Renal pelvis (tissue), 1 donor: ENCODE measurements at regions not wholly inside any gene's neighbourhood (a gene's known extent, or its start where the extent isn't known, plus 50 kb on each side); places are given as distances from the start of the nearest gene placed in this dataset.

Experiments used
- DNase-seq: peaks from one replicate; pipeline ENCODE4 v3.0.0-alpha.2; 2013

DNA sequence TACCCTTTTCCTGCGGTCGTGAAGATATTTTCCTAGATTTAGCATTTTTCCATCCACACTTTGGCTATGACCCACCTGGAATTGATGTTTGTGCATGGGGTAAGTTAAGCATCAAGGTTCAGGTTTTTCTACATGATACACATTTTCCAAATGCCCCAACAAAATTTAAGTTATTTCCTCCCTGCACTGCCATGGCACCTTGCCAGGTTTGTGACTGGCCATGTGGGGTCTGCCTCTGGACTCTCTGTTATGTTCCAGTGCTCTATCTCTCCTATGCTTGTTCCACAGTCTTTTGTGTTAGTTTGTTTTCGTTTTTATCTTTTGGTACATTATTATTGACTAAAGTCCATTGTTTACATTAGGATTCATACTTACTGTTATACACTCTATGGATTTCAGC, 934.3 kb downstream of the TBC1D22A start:
- DNase-seq = no peak

DNA sequence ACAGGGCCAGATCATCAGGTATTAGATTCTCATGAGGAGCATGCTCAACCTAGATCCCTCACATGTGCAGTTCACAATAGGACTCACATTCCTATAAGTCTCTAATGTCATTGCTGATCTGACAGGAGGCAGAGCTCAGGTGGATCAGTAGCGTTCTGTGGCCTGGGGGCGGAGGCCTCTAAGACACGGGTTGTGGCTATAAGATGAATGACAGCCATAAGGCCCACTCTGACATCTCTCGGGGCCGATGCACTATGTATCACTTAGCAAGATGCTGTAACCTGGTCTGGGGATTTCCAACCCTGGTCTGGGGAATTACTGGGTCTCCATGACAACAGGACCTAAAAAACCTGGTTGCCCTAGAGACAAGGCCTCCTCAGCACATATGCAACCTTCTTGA, 932.7 kb downstream of the TBC1D22A start:
- DNase-seq = no peak

DNA sequence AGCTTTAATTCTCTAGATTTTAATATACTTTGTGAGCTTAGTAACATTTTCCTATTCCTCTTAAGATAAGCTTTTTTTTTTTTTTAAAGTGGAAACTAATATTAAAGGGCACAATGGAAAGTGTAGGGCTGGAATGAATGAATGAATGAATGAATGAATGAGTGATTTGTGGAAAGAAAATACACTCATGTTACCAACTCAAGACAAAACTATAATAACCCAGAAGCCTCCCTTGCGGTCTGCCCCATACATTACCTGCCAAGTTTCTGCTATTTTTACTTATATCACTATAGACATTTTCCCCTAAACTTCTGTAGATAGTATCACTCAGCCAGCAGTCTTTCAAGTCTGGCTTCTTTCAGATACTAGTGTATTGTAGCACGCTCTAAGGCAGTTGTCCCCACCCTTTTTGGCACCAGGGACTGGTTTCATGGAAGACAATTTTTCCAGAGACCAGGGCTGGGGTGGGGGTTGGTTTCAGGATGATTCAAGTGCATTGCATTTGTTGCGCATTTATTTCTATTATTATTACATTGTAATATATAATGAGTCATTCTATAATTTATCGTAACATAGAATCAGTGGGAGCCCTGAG, 932.2 kb downstream of the TBC1D22A start:
- no peak for DNase-seq

DNA sequence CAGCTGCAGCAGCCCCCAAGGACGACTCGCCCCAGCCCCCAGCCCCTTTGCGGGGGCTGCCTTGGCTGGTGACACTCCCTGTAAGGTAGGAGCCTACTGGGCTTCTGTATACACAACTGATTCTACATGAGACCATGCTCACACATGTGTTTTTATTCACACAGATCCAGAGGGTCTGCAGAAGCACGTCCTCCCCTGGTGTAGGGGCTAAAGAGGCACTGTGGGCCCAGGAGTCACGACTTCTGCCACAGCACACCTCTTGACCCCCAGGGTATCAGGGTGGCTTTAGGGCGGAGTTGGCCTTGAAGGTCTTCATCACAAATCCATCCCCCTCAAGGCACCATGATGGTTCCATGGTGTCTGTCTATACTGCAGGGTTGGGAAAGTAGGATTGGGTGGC, 931.2 kb downstream of the TBC1D22A start:
- no peak for DNase-seq

DNA sequence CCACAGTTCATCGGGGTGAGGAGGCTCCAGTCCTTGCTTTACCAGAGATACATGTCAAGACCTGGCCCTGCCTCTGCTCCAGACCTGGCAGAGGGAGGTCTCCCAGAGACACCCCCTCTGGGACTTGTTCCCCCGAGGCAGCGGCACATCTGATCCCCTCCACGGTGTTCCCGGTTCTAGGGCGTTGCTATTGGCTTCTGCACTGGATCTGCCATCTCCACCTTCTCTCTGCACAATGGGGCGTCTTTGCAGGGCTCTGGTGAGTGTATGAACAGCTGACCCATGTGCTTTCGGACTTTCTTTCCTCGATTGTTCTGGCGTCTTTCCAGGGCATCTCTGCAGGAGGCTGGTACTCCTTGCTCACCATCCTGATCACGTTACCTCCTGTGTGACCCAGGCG, 930.4 kb downstream of the TBC1D22A start:
- no peak for DNase-seq

DNA sequence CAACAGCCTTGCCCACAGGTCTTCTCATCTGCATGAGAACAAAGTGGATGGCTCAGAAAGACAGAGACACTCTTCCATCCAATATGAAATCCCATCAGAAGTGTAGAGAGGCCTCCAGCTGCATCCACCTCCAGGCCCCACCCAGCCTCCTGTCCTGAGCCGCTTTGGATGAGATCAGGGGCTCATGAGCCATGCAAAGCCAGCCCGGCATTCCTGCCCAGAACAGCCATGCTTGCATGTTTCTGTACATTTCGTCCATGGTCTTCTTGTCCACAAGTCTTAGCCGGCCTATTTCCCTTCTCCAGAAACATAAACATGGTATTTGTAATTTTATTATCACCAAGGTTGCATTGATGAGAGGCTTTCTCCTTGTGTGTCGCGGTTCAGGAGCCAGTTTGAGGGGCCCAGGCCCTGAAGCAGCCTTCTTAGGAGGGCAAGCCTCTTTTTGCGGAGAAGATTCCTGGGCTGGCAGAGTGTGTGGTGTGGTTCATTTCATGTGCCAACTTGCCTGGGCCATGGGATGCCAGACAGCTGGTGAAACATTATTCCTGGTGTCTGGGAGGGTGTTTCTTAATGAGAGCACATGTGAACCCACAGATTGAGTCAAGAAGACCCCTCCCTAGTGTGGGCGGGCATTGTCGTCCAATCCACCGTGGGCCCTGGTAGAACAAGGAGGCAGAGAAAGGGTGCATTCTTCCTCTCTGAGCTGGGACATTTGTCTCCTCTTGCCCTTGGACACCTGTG, 928.9 kb downstream of the TBC1D22A start:
- DNase-seq = no peak

DNA sequence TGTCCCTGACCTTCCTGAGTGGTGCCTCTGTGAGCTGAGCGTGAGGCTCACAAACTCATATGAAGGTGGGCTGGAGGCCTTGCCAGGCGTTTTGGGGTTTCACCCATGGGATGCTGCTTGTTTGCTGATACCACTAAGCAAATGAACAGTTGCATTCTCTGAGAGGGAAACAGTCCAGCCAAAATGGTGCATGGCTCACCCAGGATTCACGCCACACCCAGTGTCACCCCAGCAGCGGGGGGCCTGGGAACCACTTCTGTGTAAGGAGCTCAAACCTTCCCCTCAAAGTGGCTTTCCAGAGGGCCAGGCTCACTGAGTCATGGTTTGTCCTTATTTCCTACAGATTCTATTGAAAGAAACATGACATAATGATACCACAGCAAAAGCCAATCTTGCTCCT, 928.1 kb downstream of the TBC1D22A start:
- DNase-seq = no peak

DNA sequence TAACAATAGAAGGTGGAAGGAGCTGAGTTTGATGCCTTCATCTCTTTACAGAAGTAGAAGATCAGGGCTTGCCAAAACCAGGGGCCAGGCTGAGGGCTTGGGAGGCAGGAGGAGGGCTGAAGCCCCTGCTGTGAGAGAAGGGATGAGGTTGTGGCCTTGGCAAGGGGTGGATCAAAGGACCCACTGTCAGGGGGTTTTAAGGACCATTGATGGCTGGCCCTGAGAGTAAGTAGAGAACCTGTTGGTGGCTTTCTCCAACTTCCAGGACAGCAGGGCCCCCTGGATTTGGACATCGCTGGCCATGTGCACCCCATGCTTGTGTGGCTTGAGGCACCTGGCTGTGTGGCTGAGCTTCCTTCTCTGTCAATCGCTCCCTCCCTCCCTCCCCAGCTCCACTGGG, 927.7 kb downstream of the TBC1D22A start:
- DNase-seq = no peak

DNA sequence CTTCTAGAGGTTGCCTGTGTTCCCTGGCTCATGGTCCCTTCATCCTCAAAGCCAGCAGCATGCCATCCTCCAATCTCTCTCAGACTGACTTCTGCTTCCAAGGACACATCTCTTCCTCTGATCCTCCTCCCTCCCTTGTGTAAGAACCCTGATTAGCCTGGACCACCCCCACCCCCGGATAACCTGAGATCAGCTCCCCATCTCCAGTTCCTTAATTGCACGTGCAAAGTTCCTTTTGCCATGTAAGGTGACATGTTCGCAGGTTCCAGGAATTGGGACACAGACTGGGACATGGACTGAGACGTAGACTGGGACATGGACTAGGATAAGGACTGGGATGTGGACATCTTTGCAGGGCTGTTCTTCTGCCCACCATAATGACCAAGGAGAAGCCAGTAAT, 925.3 kb downstream of the TBC1D22A start:
- DNase-seq = no peak

DNA sequence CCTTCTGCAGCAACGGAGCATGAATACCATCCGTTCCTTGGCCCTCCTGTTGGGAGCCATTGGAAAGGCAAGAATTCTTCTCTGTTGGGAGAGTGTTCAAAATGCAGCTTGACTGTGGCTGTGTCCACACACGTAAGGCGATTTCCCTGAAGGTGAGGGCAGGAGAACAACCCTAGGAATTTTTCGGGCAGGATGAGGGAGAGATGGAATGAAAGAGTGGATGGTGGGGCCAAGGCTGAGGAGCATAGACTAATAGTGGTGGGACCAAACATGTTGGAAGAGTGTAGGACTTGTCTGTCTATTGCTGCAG, 924.9 kb downstream of the TBC1D22A start:
- DNase-seq = no peak

DNA sequence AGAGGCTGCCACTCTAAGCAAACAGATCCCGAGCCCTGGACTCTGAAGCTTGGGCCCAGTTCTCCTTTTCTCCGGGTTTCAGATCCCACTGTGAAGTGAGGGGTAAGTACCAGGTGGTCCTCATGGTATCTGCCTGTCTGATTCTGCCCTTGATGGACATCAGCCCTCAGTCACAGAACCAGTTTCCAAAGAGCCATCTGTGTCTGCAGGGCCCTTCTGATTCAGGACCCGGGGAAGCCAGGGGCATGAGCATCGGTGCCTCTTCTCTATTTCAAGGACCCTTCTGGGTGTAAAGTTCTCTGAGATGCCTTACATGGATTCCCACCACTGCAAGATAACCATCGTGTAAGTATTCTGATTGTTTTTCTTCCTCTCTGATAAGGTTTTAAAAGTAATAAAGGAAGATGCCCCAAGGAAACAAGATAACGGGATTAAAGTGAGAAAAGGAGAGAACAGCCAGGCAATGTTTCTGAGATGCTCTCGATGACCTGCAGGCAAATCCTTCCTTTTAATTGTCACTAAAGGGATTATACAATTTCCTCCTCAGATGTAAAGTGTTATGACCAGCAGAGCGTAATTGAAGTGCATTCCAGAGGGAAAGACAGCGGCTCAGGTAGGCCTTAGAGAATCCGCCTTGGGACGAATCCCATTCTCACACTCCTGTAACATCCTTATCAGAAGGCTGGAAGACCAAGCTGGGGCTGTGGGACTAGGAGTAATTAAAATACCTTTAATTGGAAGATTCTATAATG, 924.3 kb downstream of the TBC1D22A start:
- no peak for DNase-seq

DNA sequence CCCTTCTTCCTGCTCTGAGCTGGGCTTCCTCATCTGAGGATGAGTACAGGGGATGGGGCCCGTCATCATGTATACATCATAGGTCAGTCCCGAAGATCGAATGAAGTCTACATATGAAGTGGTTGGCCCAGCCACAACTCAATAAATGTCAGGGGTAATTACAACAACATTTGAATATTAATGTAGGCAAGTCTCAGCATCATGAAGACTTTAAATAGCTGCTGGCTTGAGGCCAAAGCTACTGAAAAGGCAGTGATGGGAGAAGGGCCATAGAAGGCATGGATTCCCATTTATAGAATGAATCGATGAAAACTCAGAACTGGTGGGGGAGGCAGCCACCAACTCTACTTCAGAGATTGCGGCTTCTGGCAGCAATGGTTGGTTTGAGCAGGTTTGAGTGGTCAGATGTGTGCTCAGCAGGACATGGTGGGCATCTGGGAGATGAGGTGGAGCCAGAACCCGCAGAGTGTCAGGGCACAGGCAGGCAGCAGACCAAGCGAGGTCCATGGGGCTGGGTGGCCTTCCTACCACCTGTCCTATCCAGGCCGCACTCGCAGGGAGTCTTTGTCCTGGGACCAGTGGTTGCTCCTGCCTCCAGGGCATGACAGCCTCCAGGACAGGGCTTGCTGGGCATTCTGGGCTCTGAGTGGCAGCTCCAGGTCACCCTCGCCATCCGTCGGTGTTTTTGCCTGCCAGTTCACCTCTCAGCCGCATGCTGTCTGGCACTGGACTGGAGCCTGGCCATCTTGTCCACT, 919.1 kb downstream of the TBC1D22A start:
- no peak for DNase-seq

DNA sequence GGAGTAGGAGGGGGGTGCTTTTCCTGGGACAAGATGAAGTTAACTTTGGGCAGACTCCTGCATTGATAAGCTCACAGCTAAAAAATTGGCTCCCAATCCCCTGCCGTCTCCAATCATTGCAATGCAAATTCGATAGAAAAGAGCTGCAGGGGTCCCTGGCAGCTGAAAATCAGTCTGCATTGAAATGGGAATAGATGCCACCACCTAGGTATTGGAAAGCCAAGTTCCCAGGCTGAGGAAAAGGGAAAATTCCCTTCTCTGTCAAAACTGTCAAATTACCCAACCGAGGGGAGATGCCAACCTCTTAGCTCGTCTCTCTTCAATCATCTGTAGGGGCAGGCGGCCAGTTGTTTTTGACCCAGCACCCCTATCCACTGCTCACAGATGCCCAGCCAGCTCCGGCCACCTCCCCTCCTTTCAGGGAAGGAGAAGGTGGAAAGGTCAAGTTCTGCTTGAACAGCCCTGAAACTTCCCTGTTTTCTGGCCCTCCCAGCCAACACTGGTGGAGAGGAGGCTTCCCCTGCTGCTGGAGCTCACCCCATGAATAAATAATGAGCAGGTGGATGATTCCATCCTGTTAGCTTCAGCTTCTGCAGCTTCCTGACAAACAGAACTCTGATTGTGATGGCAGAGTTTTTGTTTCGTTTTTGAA, 916.3 kb downstream of the TBC1D22A start:
- no peak for DNase-seq

DNA sequence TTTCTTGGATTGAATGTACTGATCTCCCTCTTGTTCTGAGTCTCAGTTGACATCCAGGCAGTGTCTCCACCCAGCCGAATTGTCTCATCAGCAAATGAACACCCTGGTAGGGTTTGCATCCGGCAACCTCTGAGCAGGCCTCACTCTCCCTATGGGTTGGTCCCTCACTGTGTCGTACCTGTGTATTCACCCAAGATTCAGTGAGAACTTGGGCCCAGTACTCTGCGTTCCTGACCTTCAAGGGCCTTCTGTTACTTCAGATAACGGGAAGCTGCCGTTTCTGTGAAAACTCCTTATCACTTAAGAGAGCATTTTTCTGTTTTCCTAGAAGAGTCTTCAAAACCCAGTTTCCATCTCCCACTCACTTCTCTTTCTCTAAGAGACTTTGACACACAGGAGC, 915.6 kb downstream of the TBC1D22A start:
- no peak for DNase-seq

DNA sequence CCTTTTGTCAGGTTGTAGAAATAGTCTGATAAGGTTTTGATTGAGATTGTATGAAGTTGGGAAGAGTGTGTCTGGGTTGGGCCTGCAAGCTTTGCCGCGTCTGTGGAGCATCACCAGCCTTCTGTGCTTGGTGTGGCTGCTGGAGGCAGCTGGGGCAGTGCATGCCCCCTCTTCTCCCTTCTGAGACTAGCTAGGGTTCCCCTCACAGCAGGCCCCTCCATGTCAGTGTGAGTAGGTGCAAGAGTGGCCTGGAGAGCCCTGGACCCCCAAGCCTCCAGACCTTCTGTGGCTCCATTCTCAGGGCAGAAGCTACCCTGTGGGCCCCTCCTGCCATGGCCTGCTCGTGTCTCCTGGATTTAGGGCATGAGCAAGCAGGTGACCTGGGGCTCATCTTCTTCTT, 914.2 kb downstream of the TBC1D22A start:
- DNase-seq = no peak

DNA sequence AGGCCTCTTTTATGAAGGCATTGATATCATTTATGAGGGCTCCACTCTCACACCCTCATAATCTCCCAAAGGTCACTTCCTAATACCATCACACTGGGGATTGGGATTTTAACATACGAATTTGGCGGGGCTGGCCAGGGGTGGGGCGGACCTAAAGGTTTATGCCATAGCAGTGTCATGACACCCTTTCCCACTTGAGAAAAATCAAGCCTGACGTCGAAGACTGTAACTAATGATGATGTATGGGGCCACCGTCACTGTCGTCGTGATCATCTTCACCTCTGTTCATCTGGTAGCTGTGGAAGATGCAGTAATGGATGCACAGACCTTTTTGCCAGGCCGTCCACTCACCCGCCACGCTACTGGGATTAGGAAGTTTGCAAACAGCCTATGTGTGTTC, 912.1 kb downstream of the TBC1D22A start:
- DNase-seq = no peak

DNA sequence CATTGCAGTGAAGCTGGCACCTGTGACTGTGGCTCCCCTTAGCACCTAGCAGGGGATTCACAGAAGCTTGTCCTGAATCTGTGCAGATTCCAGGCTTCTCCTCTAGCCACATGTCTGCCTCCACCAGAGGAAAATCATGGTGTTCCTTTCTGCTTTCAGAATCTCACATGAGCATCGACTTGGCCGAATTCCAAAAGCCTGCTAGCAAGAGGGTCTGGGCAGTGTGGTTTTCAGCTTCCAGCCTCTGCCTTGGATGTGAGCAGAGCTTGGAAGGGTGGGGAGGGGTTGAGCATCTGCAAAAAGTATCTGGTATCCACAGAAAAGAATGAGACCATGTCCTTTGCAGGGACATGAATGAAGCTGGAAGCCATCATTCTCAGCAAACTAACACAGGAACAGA, 911.1 kb downstream of the TBC1D22A start:
- DNase-seq = peak; percentile 5

DNA sequence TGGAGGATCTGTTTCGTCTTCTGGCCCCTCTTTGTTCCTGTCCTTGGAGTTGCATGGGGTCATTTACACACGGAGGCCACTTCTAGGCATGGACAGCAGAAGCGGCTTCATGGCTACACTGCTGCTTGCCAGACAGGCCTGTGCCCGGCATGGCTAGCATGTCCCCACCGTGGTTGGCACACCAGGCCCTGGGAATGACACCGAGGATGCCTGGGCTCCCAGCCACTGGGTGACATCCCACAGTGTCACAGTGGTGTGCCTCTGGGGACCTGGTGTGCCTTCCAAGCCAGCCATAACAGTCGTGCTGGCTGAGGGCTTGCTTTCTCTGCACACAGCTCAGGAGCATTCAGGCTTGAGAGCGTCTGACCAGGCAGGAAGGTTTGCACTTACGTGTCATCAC, 910.1 kb downstream of the TBC1D22A start:
- no peak for DNase-seq

DNA sequence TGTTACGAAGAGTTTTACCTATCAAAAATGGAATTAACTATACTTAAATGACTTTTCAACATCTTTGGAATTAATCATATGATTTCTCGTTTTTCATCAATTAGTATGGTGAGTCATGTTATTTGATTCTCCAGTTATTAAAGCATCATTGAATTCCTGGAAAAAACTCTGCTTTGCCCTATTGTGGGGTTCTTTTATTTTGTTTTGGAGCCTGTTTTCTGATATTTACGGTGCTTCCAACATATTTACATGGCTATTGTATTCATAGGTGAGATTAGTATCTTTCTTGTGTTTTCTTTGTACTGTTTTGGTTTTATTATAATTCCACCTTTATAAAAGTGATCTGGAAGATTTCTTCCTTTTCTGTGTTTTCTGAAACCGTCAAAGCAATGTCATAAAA, 902.7 kb downstream of the TBC1D22A start:
- no peak for DNase-seq

DNA sequence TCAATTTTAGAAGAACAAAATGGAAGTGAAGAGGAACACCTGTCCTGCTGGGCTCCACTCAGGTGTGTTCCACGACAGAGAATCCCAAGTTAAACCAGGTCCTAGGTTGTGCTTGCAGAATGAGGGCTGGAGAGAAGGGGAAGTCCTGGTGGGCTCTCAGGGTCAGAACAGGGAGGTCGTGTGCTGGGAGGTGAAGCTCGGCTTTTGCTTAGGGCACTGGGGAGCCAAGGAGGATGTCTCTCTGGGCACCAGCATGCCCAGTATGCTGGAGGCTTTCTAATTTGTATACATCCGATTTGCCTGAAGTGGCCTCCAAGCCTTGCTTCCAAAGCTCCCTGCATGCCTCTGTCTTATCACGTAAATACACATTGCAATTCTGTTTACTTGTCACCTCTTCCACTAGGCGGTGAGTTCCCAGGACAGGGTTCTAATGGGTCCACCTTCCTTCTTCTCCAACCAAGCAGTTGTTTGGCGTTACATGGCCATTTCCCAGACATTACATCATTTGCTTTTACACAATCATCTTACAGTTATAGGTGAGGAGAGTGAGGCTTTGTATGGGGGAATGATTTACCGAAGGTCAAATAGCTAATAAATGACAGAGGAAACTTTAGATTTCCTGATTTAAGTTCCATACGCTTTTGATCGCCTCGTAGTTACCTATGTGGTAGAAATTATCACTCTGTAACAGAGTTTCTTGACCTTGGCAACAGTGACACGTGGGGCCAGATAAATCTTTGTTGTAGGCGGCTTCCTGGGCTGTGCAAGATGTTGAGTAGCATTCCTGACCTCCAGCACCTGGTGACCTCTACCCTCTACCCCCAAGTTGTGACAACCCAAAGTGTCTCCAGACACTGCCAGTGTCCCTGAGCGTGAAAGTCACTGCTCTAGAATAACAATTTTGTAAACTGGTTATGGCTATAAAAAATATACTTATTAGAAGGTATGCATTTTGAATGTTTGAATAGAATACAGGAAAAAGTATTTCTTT, 901.5 kb downstream of the TBC1D22A start:
- DNase-seq = no peak
